Activated T-cell treated with anti-CD3 and anti-CD28 coated beads, Interleukin-2, amount 50 U/mL, for 24 hours (primary cell): ENCODE measurements at regions not wholly inside any gene's neighbourhood (a gene's known extent, or its start where the extent isn't known, plus 50 kb on each side); places are given as distances from the start of the nearest gene placed in this dataset.

Experiments used
- DNase-seq: peaks from one replicate; pipeline ENCODE4 v3.0.0-alpha.2; 2020
- H3K27ac Mint-ChIP-seq: 2 replicates; pipeline ENCODE4 v1.8.0; 2020; ENCODE audit warnings: mild to moderate bottlenecking, mixed read lengths
- H3K27me3 Mint-ChIP-seq: 2 replicates; pipeline ENCODE4 v1.8.0; 2020; ENCODE audit warnings: mixed read lengths
- H3K36me3 Mint-ChIP-seq: 2 replicates; pipeline ENCODE4 v1.8.0; 2020; ENCODE audit warnings: low read depth, mixed read lengths
- H3K4me1 Mint-ChIP-seq: 2 replicates; pipeline ENCODE4 v1.8.0; 2020; ENCODE audit warnings: low read depth, mixed read lengths
- H3K4me3 Mint-ChIP-seq: 2 replicates; pipeline ENCODE4 v1.8.0; 2020; ENCODE audit warnings: mild to moderate bottlenecking, moderate library complexity, mixed read lengths
- H3K9me3 Mint-ChIP-seq: 2 replicates; pipeline ENCODE4 v1.8.0; 2020; ENCODE audit warnings: mixed read lengths

- H3K9me3 Mint-ChIP-seq = no peaks in the 10 kb centered on the region
- H3K27me3 Mint-ChIP-seq = peaks cover 39% of the 10 kb centered on the region
- H3K4me3 Mint-ChIP-seq = no peak overlapping the region
- peaks cover 5% of the 10 kb centered on the region for H3K4me1 Mint-ChIP-seq
- H3K27ac Mint-ChIP-seq = no peak overlapping the region
- DNase-seq = no peak
- H3K36me3 Mint-ChIP-seq = no peaks in the 10 kb centered on the region
These were observed 59.0 kb upstream of the LAPTM4A start for GRCh38 chr2:20110383-20110782.

GRCh38 chr2:20108655-20109396, 57.4 kb upstream of the LAPTM4A start:
- H3K4me1 Mint-ChIP-seq = peaks cover 5% of the 10 kb centered on the region
- no peaks in the 10 kb centered on the region for H3K36me3 Mint-ChIP-seq
- H3K27ac Mint-ChIP-seq = no peak overlapping the region
- H3K4me3 Mint-ChIP-seq = no peak overlapping the region
- DNase-seq = no peak
- peaks cover 46% of the 10 kb centered on the region for H3K27me3 Mint-ChIP-seq
- no peaks in the 10 kb centered on the region for H3K9me3 Mint-ChIP-seq

DNA sequence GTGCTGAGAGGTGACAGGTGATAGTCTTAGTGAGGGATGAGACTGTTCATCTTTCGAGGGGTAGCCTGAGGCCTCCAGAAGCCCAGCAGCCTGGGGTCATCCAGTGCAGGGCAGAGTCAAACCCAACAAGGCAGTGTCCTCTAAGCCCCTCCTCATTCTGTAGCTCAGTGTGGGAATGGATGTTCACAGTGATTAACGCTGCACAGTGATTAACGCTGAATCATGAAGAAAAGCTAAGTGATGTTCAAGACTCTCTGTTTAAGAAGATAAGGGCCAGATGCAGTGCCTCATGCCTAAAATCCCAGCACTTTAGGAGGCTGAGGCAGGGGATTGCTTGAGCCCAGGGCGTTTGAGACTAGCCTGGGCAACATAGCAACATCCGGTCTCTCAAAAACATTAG, 56.3 kb upstream of the LAPTM4A start:
- no peaks in the 10 kb centered on the region for H3K9me3 Mint-ChIP-seq
- no peaks in the 10 kb centered on the region for H3K36me3 Mint-ChIP-seq
- H3K4me3 Mint-ChIP-seq = no peak overlapping the region
- no peak overlapping the region for H3K27ac Mint-ChIP-seq
- peaks cover 46% of the 10 kb centered on the region for H3K27me3 Mint-ChIP-seq
- H3K4me1 Mint-ChIP-seq = peaks cover 5% of the 10 kb centered on the region
- no peak for DNase-seq

DNA sequence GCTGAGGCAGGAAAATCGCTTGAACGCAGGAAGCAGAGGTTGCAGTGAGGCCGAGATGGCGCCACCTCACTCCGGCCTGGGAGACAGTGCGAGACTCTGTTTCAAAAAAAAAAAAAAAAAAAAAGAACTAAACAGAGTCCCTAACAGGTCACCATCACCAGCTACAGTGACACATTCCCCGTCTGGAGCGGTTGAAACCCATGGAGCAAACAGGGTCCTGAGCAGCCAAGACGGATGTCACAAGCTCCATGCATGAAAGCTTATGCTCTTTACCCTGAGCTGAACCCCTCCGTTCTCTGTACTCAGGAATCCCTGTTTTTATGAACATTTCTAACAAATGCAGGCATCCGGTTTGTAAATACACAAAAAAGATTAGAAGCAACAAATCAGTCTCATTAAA, 55.9 kb upstream of the LAPTM4A start:
- no peaks in the 10 kb centered on the region for H3K9me3 Mint-ChIP-seq
- no peak for DNase-seq
- no peak overlapping the region for H3K27ac Mint-ChIP-seq
- peaks cover 46% of the 10 kb centered on the region for H3K27me3 Mint-ChIP-seq
- peaks cover 5% of the 10 kb centered on the region for H3K4me1 Mint-ChIP-seq
- no peaks in the 10 kb centered on the region for H3K36me3 Mint-ChIP-seq
- no peak overlapping the region for H3K4me3 Mint-ChIP-seq

- peak; percentile 61 for DNase-seq
- H3K27me3 Mint-ChIP-seq = peaks cover 46% of the 10 kb centered on the region
- H3K4me1 Mint-ChIP-seq = peaks cover 5% of the 10 kb centered on the region
- no peak overlapping the region for H3K27ac Mint-ChIP-seq
- H3K4me3 Mint-ChIP-seq = peak overlapping the region; percentile 64
- no peaks in the 10 kb centered on the region for H3K36me3 Mint-ChIP-seq
- H3K9me3 Mint-ChIP-seq = no peaks in the 10 kb centered on the region
These were observed 55.3 kb upstream of the LAPTM4A start for GRCh38 chr2:20106746-20107145.

- Mint-ChIP-seq H3K36me3 (no peaks in the 10 kb centered on the region), H3K4me1 (peaks cover 5% of the 10 kb centered on the region)
These were observed 53.6 kb upstream of the LAPTM4A start for GRCh38 chr2:20104900-20105545.

GRCh38 chr2:20103530-20103929, 52.1 kb upstream of the LAPTM4A start:
- Mint-ChIP-seq H3K4me3 (no peak overlapping the region), H3K9me3 (no peaks in the 10 kb centered on the region), H3K4me1 (peaks cover 5% of the 10 kb centered on the region), H3K27me3 (peaks cover 40% of the 10 kb centered on the region), H3K27ac (no peak overlapping the region), H3K36me3 (no peaks in the 10 kb centered on the region)
- DNase-seq = no peak

More at GRCh38 chr2:20104900-20105545, 53.6 kb upstream of the LAPTM4A start:
- H3K27ac Mint-ChIP-seq = no peak overlapping the region
- peaks cover 38% of the 10 kb centered on the region for H3K27me3 Mint-ChIP-seq
- DNase-seq = no peak
- no peaks in the 10 kb centered on the region for H3K9me3 Mint-ChIP-seq
- no peak overlapping the region for H3K4me3 Mint-ChIP-seq
